A673 (cell line): ENCODE measurements at regions not wholly inside any gene's neighbourhood (a gene's known extent, or its start where the extent isn't known, plus 50 kb on each side); places are given as distances from the start of the nearest gene placed in this dataset.

Source experiments
- BruUV-seq: library from RNA; stranded (reverse); fragments of 400-500 nt; replicated peaks from 2 replicates; lab custom pipeline; 2021; lab: Mats Ljungman, UMichigan
- CTCF ChIA-PET: fragments of 300-600 bp; sonication (Branson Sonifier 250); formaldehyde crosslinking; loops from one replicate; lab custom pipeline; 2022; ENCODE audit warnings: antibody characterized with exemption; lab: Charles Lee
- POLR2A ChIA-PET: fragments of 300-600 bp; sonication (Branson Sonifier 250); formaldehyde crosslinking; loops from one replicate; lab custom pipeline; 2022; ENCODE audit warnings: antibody characterized with exemption; ENCODE audit not compliant: low non-redundant PET; lab: Charles Lee
- DNase-seq: peaks from one replicate; pipeline ENCODE4 v3.0.0-alpha.2; 2015; ENCODE audit warnings: low spot score
- H3K27ac ChIP-seq: fragments of 200-600 bp; sonication (generic); 2 replicates; pipeline ENCODE4 v1.5.1; 2016; ENCODE audit warnings: mixed run types, low read depth, mild to moderate bottlenecking, mixed read lengths, antibody characterized with exemption, low read length; ENCODE audit not compliant: poor library complexity, severe bottlenecking
- H3K27me3 ChIP-seq: fragments of 200-600 bp; sonication (generic); replicated peaks from 2 replicates; pipeline ENCODE4 v1.6.1; 2017; ENCODE audit warnings: mixed run types, low read depth, mild to moderate bottlenecking, mixed read lengths, antibody characterized with exemption, low read length; ENCODE audit not compliant: insufficient read depth, poor library complexity
- H3K36me3 ChIP-seq: fragments of 200-600 bp; sonication (generic); 2 replicates; pipeline ENCODE4 v1.6.1; 2016; ENCODE audit warnings: mixed run types, mild to moderate bottlenecking, mixed read lengths, antibody characterized with exemption, low read length; ENCODE audit not compliant: insufficient read depth, poor library complexity, severe bottlenecking
- H3K4me1 ChIP-seq: fragments of 200-600 bp; sonication (generic); 2 replicates; pipeline ENCODE4 v1.6.1; 2017; ENCODE audit warnings: mixed run types, mild to moderate bottlenecking, mixed read lengths, antibody characterized with exemption, low read length; ENCODE audit not compliant: insufficient read depth, poor library complexity, severe bottlenecking
- H3K4me3 ChIP-seq: fragments of 200-600 bp; sonication (generic); 2 replicates; pipeline ENCODE4 v1.5.1; 2016; ENCODE audit warnings: low read depth, mixed run types, mild to moderate bottlenecking, mixed read lengths, low read length; ENCODE audit not compliant: poor library complexity, severe bottlenecking
- H3K9me3 ChIP-seq: fragments of 200-600 bp; sonication (generic); 2 replicates; pipeline ENCODE4 v1.6.1; 2016; ENCODE audit warnings: mixed run types, low read depth, mild to moderate bottlenecking, mixed read lengths, antibody characterized with exemption, low read length; ENCODE audit not compliant: poor library complexity, severe bottlenecking
- CTCF ChIP-seq: fragments of 300-800, 200-600 bp; sonication (generic); conservative IDR thresholded peaks from 2 replicates; pipeline ENCODE4 v1.5.1; 2017; ENCODE audit warnings: low read depth, mild to moderate bottlenecking, antibody characterized with exemption, low read length, moderate library complexity, mixed read lengths
- EZH2 ChIP-seq: fragments of 200-600 bp; sonication (generic); IDR thresholded peaks from 2 replicates; pipeline ENCODE4 v1.6.1; 2017; ENCODE audit warnings: borderline replicate concordance, low read depth, mild to moderate bottlenecking, mixed read lengths, antibody characterized with exemption, low read length; ENCODE audit not compliant: poor library complexity, severe bottlenecking
- intact Hi-C: fragments of 100-400 bp; cut with micrococcal nuclease; formaldehyde crosslinking; loops from one replicate; pipeline ENCODE4 v1.10.0; 2022; ENCODE audit not compliant: unreplicated experiment

- H3K27me3 ChIP-seq: no peaks in the 10 kb centered on the region
- H3K4me1 ChIP-seq: no peaks in the 10 kb centered on the region
- TF ChIP-seq EZH2 (no peak), CTCF (no peak)
- no TSS peak for BruUV-seq
- ChIA-PET CTCF (no interaction called here), POLR2A (no interaction called here)
- no peaks in the 10 kb centered on the region for H3K36me3 ChIP-seq
- intact Hi-C loops: no loop called here
- no peak overlapping the region for H3K4me3 ChIP-seq
- H3K27ac ChIP-seq: no peak overlapping the region
- H3K9me3 ChIP-seq: no peaks in the 10 kb centered on the region
- DNase-seq: no peak
Observed at GRCh38 chr12:115646210-115646609, 631.3 kb downstream of the MED13L start.

- no peaks in the 10 kb centered on the region for H3K9me3 ChIP-seq
- H3K27me3 ChIP-seq: no peaks in the 10 kb centered on the region
- no peaks in the 10 kb centered on the region for H3K4me1 ChIP-seq
- intact Hi-C loops: no loop called here
- BruUV-seq: no TSS peak
- H3K4me3 ChIP-seq: no peak overlapping the region
- POLR2A ChIA-PET: no interaction called here
- TF ChIP-seq EZH2 (no peak), CTCF (no peak)
- no peaks in the 10 kb centered on the region for H3K36me3 ChIP-seq
- DNase-seq: no peak
- no peak overlapping the region for H3K27ac ChIP-seq
- CTCF ChIA-PET: no interaction called here
Observed at GRCh38 chr12:115640929-115641328, 636.6 kb downstream of the MED13L start.

- no peaks in the 10 kb centered on the region for H3K36me3 ChIP-seq
- ChIA-PET POLR2A (no interaction called here), CTCF (no interaction called here)
- H3K4me1 ChIP-seq: no peaks in the 10 kb centered on the region
- TF ChIP-seq CTCF: no peak
- TF ChIP-seq EZH2: no peak
- no peak overlapping the region for H3K4me3 ChIP-seq
- no TSS peak for BruUV-seq
- no peak for DNase-seq
- no peaks in the 10 kb centered on the region for H3K9me3 ChIP-seq
- no peaks in the 10 kb centered on the region for H3K27me3 ChIP-seq
- no peak overlapping the region for H3K27ac ChIP-seq
- intact Hi-C loops: no loop called here
Observed at GRCh38 chr12:115639648-115640012, 637.9 kb downstream of the MED13L start.
